HCT116 (cell line): ENCODE measurements at regions not wholly inside any gene's neighbourhood (a gene's known extent, or its start where the extent isn't known, plus 50 kb on each side); places are given as distances from the start of the nearest gene placed in this dataset.

Experiments used
- ATAC-seq: fragments of 200-7000 bp; cut with Tn5 transposase; 2 replicates; pipeline ENCODE4 v1.9.1; 2020; ENCODE audit warnings: mild to moderate bottlenecking, moderate library complexity
- BruUV-seq: library from RNA; stranded (reverse); fragments of 400-500 nt; replicated peaks from 2 replicates; lab custom pipeline; 2021; lab: Mats Ljungman, UMichigan
- CTCF ChIA-PET: fragments of 300-600 bp; sonication (Branson Sonifier 250); formaldehyde crosslinking; loops from one replicate; lab custom pipeline; 2021; ENCODE audit warnings: antibody characterized with exemption; lab: Charles Lee
- POLR2A ChIA-PET: fragments of 300-600, 350-600 bp; sonication (Branson Sonifier 250); formaldehyde crosslinking; loops from one replicate; lab custom pipeline; 2021; ENCODE audit warnings: antibody characterized with exemption; lab: Charles Lee
- RAD21 ChIA-PET, 2 experiments: fragments of 300-600 bp; sonication (Branson Sonifier 250); formaldehyde crosslinking; loops; one replicate each; lab custom pipeline; 2023; ENCODE audit warnings: low total read pairs in 2 of 2; ENCODE audit not compliant: uncharacterized antibody in 2 of 2, unreplicated experiment in 2 of 2, low non-redundant PET in 1 of 2; lab: Charles Lee
- DNase-seq: peaks from one replicate; pipeline ENCODE4 v3.0.0-alpha.2; 2010; ENCODE audit warnings: low read depth, low spot score
- H2AFZ ChIP-seq: fragments of 200-600 bp; shearing (Covaris generic), sonication (generic); 2 replicates; pipeline ENCODE4 v1.6.1; 2017; ENCODE audit warnings: low read depth, mixed run types, mixed read lengths, antibody characterized with exemption, low read length; ENCODE audit not compliant: poor library complexity, severe bottlenecking
- H3K27ac ChIP-seq: 2 replicates; pipeline ENCODE4 v1.5.1; 2012; ENCODE audit warnings: low read depth, low read length
- H3K27me3 ChIP-seq: fragments of 200-600 bp; sonication (generic); 2 replicates; pipeline ENCODE4 v1.6.1; 2016; ENCODE audit warnings: mixed run types, low read length, mixed read lengths; ENCODE audit not compliant: insufficient read depth
- H3K36me3 ChIP-seq, 2 experiments: fragments of 200-500 bp in 1 of 2; fragments of 200-600 bp in 1 of 2; sonication (Bioruptor generic) in 1 of 2; sonication (generic) in 1 of 2; 2 replicates each; pipeline versions ENCODE4 v1.5.1 to v1.6.1; 2014 to 2016; ENCODE audit warnings: low read length in 2 of 2, inconsistent platforms in 1 of 2, mixed read lengths in 1 of 2, mixed run types in 1 of 2; ENCODE audit not compliant: insufficient read depth in 2 of 2, control insufficient read depth in 1 of 2
- H3K4me1 ChIP-seq, 2 experiments: fragments of 200-600 bp in 1 of 2; sonication (generic) in 1 of 2; 2 replicates each; pipeline versions ENCODE4 v1.5.1 to v1.6.1; 2012 to 2017; ENCODE audit warnings: low read length in 2 of 2, inconsistent platforms in 1 of 2, mild to moderate bottlenecking in 1 of 2, mixed read lengths in 1 of 2, mixed run types in 1 of 2, moderate library complexity in 1 of 2; ENCODE audit not compliant: insufficient read depth in 2 of 2, control insufficient read depth in 1 of 2
- H3K4me2 ChIP-seq: fragments of 200-600 bp; sonication (generic); 2 replicates; pipeline ENCODE4 v1.6.1; 2017; ENCODE audit warnings: mixed run types, low read length, mixed read lengths
- H3K4me3 ChIP-seq, 2 experiments: fragments of 200-600 bp in 1 of 2; sonication (generic) in 1 of 2; replicated peaks in 1 of 2; 2 replicates each; pipeline ENCODE4 v1.5.1; 2011 to 2016; ENCODE audit warnings: low read length in 2 of 2, control low read depth in 1 of 2, low read depth in 1 of 2, mild to moderate bottlenecking in 1 of 2, mixed read lengths in 1 of 2, mixed run types in 1 of 2
- H3K79me2 ChIP-seq: fragments of 200-600 bp; sonication (generic); 2 replicates; pipeline ENCODE4 v1.6.1; 2017; ENCODE audit warnings: mild to moderate bottlenecking, mixed run types, low read length, moderate library complexity, mixed read lengths; ENCODE audit not compliant: insufficient read depth
- H3K9ac ChIP-seq: fragments of 200-600 bp; sonication (generic); 2 replicates; pipeline ENCODE4 v1.6.1; 2016; ENCODE audit warnings: low read length, mixed read lengths
- H3K9me2 ChIP-seq: fragments of 200-600 bp; sonication (generic), shearing (Covaris generic); 2 replicates; pipeline ENCODE4 v1.6.1; 2017; ENCODE audit warnings: mixed run types, mild to moderate bottlenecking, moderate library complexity; ENCODE audit not compliant: insufficient read depth
- H3K9me3 ChIP-seq, 2 experiments: fragments of 200-500 bp in 1 of 2; fragments of 200-600 bp in 1 of 2; sonication (Bioruptor generic) in 1 of 2; sonication (generic) in 1 of 2; 2 replicates each; pipeline ENCODE4 v1.6.1; 2014 to 2017; ENCODE audit warnings: low read length in 2 of 2, mixed read lengths in 2 of 2, inconsistent platforms in 1 of 2, low read depth in 1 of 2, mild to moderate bottlenecking in 1 of 2, mixed run types in 1 of 2, moderate library complexity in 1 of 2; ENCODE audit not compliant: control insufficient read depth in 1 of 2, insufficient read depth in 1 of 2
- H4K20me1 ChIP-seq: fragments of 200-600 bp; sonication (generic), shearing (Covaris generic); 2 replicates; pipeline ENCODE4 v1.6.1; 2017; ENCODE audit warnings: mixed run types, mild to moderate bottlenecking, moderate library complexity; ENCODE audit not compliant: insufficient read depth
- CBX3 ChIP-seq: IDR thresholded peaks from 2 replicates; pipeline ENCODE4 v1.6.1; 2012; ENCODE audit warnings: low read depth
- CEBPB ChIP-seq: IDR thresholded peaks from 2 replicates; pipeline ENCODE4 v1.6.1; 2012; ENCODE audit warnings: low read depth
- EGR1 ChIP-seq: IDR thresholded peaks from 2 replicates; pipeline ENCODE4 v1.6.1; 2012; ENCODE audit warnings: low read depth
- ELF1 ChIP-seq: IDR thresholded peaks from 2 replicates; pipeline ENCODE4 v1.6.1; 2012; ENCODE audit warnings: low read depth, borderline replicate concordance
- EZH2 ChIP-seq: fragments of 200-600 bp; sonication (generic); IDR thresholded peaks from 2 replicates; pipeline ENCODE4 v1.6.1; 2017; ENCODE audit warnings: antibody characterized with exemption, mixed run types
- POLR2A ChIP-seq: IDR thresholded peaks from 2 replicates; pipeline ENCODE4 v1.7.0; 2011; ENCODE audit warnings: borderline replicate concordance; ENCODE audit not compliant: insufficient read depth, insufficient read length; ENCODE audit errors: extremely low read depth
- RAD21 ChIP-seq: IDR thresholded peaks from 2 replicates; pipeline ENCODE4 v1.6.1; 2012; ENCODE audit warnings: low read depth, mild to moderate bottlenecking
- SIN3A ChIP-seq: IDR thresholded peaks from 2 replicates; pipeline ENCODE4 v1.6.1; 2012; ENCODE audit warnings: low read depth
- SP1 ChIP-seq: IDR thresholded peaks from 2 replicates; pipeline ENCODE4 v1.6.1; 2012; ENCODE audit warnings: low read depth
- SRF ChIP-seq: IDR thresholded peaks from 2 replicates; pipeline ENCODE4 v1.6.1; 2012; ENCODE audit warnings: low read depth
- YY1 ChIP-seq: IDR thresholded peaks from 2 replicates; pipeline ENCODE4 v1.6.1; 2011; ENCODE audit warnings: low read length, low read depth, moderate library complexity, mild to moderate bottlenecking; ENCODE audit not compliant: insufficient replicate concordance; ENCODE audit errors: extremely low read depth
- ZNF274 ChIP-seq: fragments of 200-500 bp; sonication (Bioruptor generic); IDR thresholded peaks from 2 replicates; pipeline ENCODE4 v1.6.1; 2014; ENCODE audit warnings: mild to moderate bottlenecking, low read depth, low read length, inconsistent platforms
- intact Hi-C: fragments of 100-400 bp; cut with micrococcal nuclease; formaldehyde crosslinking; loops from 2 replicates; pipeline ENCODE4 v1.10.0; 2022
- TF ChIP-seq, protein P1 (sequence below): IDR thresholded peaks from 2 replicates; pipeline ENCODE4 v1.6.1; 2011; ENCODE audit warnings: mild to moderate bottlenecking, low read length, moderate library complexity; ENCODE audit not compliant: insufficient replicate concordance; ENCODE audit errors: extremely low read depth
- TF ChIP-seq, protein P2 (sequence below), 3 experiments: fragments of 200-600 bp in 1 of 3; sonication (generic) in 1 of 3; IDR thresholded peaks in 2 of 3; conservative IDR thresholded peaks in 1 of 3; 2 replicates each; pipeline ENCODE4 v1.5.1; 2012 to 2017; ENCODE audit warnings: low read depth in 2 of 3, low read length in 2 of 3, antibody characterized with exemption in 1 of 3, borderline replicate concordance in 1 of 3, control low read depth in 1 of 3, mild to moderate bottlenecking in 1 of 3, mixed read lengths in 1 of 3, mixed run types in 1 of 3, moderate library complexity in 1 of 3; ENCODE audit not compliant: insufficient read depth in 1 of 3

- no peaks in the 10 kb centered on the region for H3K36me3 ChIP-seq
- intact Hi-C loops: no loop called here
- H3K4me2 ChIP-seq: no peak overlapping the region
- H3K27ac ChIP-seq: no peak overlapping the region
- H3K9me2 ChIP-seq: no peaks in the 10 kb centered on the region
- H3K27me3 ChIP-seq: no peaks in the 10 kb centered on the region
- H3K79me2 ChIP-seq: no peaks in the 10 kb centered on the region
- ChIA-PET POLR2A (no interaction called here), CTCF (interaction anchor here (1.2 kb wide), 1 partner anchor 10 kb away, joined by 4 read pairs; no protein-coding TSS in a partner anchor), RAD21 (no interaction called here)
- no peaks in the 10 kb centered on the region for H3K4me1 ChIP-seq
- DNase-seq (no peak), ATAC-seq (no peak)
- H3K4me3 ChIP-seq: no peak overlapping the region
- no TSS peak for BruUV-seq
- H4K20me1 ChIP-seq: no peaks in the 10 kb centered on the region
- no peak overlapping the region for H3K9ac ChIP-seq
- no peak for TF ChIP-seq EGR1
- no peak for TF ChIP-seq POLR2A
- TF ChIP-seq SRF: no peak
- TF ChIP-seq ELF1: no peak
- TF ChIP-seq EZH2: no peak
- TF ChIP-seq ZNF274: no peak
- TF ChIP-seq YY1: no peak
- no peak for TF ChIP-seq SIN3A
- TF ChIP-seq RAD21: no peak
- TF ChIP-seq, protein P1, sequence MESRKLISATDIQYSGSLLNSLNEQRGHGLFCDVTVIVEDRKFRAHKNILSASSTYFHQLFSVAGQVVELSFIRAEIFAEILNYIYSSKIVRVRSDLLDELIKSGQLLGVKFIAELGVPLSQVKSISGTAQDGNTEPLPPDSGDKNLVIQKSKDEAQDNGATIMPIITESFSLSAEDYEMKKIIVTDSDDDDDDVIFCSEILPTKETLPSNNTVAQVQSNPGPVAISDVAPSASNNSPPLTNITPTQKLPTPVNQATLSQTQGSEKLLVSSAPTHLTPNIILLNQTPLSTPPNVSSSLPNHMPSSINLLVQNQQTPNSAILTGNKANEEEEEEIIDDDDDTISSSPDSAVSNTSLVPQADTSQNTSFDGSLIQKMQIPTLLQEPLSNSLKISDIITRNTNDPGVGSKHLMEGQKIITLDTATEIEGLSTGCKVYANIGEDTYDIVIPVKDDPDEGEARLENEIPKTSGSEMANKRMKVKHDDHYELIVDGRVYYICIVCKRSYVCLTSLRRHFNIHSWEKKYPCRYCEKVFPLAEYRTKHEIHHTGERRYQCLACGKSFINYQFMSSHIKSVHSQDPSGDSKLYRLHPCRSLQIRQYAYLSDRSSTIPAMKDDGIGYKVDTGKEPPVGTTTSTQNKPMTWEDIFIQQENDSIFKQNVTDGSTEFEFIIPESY: no peak
- no peak for TF ChIP-seq CBX3
- TF ChIP-seq, protein P2, sequence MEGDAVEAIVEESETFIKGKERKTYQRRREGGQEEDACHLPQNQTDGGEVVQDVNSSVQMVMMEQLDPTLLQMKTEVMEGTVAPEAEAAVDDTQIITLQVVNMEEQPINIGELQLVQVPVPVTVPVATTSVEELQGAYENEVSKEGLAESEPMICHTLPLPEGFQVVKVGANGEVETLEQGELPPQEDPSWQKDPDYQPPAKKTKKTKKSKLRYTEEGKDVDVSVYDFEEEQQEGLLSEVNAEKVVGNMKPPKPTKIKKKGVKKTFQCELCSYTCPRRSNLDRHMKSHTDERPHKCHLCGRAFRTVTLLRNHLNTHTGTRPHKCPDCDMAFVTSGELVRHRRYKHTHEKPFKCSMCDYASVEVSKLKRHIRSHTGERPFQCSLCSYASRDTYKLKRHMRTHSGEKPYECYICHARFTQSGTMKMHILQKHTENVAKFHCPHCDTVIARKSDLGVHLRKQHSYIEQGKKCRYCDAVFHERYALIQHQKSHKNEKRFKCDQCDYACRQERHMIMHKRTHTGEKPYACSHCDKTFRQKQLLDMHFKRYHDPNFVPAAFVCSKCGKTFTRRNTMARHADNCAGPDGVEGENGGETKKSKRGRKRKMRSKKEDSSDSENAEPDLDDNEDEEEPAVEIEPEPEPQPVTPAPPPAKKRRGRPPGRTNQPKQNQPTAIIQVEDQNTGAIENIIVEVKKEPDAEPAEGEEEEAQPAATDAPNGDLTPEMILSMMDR (IDR thresholded peaks at IDR 0.05 in 2 of 3, conservative IDR thresholded peaks at IDR 0.05 in 1 of 3; ENCODE audit: borderline replicate concordance in 1 of 3, insufficient read depth in 1 of 3, low read depth in 2 of 3, low read length in 2 of 3): no peak
- TF ChIP-seq CEBPB: no peak
- no peak for TF ChIP-seq SP1
- H3K9me3 ChIP-seq: no peaks in the 10 kb centered on the region
- H2AFZ ChIP-seq: no peak overlapping the region
Measured at GRCh38 chr5:167712986-167713585, 578.4 kb upstream of the WWC1 start.
